Ishikawa (cell line): ENCODE measurements at regions not wholly inside any gene's neighbourhood (a gene's known extent, or its start where the extent isn't known, plus 50 kb on each side); places are given as distances from the start of the nearest gene placed in this dataset.
A peak's percentile ranks its signal among the peaks of the same experiment; 100 is the strongest.

ENCODE experiments used
- CEBPB ChIP-seq: IDR thresholded peaks from 2 replicates; pipeline ENCODE4 v1.6.1; 2012
- CREB1 ChIP-seq: IDR thresholded peaks from 2 replicates; pipeline ENCODE4 v1.6.1; 2012; ENCODE audit warnings: low read depth
- EGR1 ChIP-seq: IDR thresholded peaks from 2 replicates; pipeline ENCODE4 v1.6.1; 2012
- EP300 ChIP-seq: IDR thresholded peaks from 2 replicates; pipeline ENCODE4 v1.6.1; 2012; ENCODE audit warnings: borderline replicate concordance
- FOXM1 ChIP-seq: IDR thresholded peaks from 2 replicates; pipeline ENCODE4 v1.6.1; 2012; ENCODE audit warnings: low read depth, borderline replicate concordance
- MAX ChIP-seq: IDR thresholded peaks from 2 replicates; pipeline ENCODE4 v1.6.1; 2012
- NFIC ChIP-seq: IDR thresholded peaks from 2 replicates; pipeline ENCODE4 v1.6.1; 2012
- RAD21 ChIP-seq: IDR thresholded peaks from 2 replicates; pipeline ENCODE4 v1.6.1; 2012; ENCODE audit warnings: low read depth
- REST ChIP-seq: IDR thresholded peaks from 2 replicates; pipeline ENCODE4 v1.6.1; 2012; ENCODE audit warnings: low read depth, mild to moderate bottlenecking
- TAF1 ChIP-seq: IDR thresholded peaks from 2 replicates; pipeline ENCODE4 v1.6.1; 2012; ENCODE audit warnings: low read depth, mild to moderate bottlenecking
- TCF12 ChIP-seq: IDR thresholded peaks from 2 replicates; pipeline ENCODE4 v1.6.1; 2012; ENCODE audit warnings: low read depth
- TEAD4 ChIP-seq: IDR thresholded peaks from 2 replicates; pipeline ENCODE4 v1.6.1; 2012
- USF1 ChIP-seq: IDR thresholded peaks from 2 replicates; pipeline ENCODE4 v1.6.1; 2012
- YY1 ChIP-seq: IDR thresholded peaks from 2 replicates; pipeline ENCODE4 v1.6.1; 2012; ENCODE audit warnings: low read depth
- ZBTB7A ChIP-seq: IDR thresholded peaks from 2 replicates; pipeline ENCODE4 v1.6.1; 2012; ENCODE audit warnings: low read depth

DNA sequence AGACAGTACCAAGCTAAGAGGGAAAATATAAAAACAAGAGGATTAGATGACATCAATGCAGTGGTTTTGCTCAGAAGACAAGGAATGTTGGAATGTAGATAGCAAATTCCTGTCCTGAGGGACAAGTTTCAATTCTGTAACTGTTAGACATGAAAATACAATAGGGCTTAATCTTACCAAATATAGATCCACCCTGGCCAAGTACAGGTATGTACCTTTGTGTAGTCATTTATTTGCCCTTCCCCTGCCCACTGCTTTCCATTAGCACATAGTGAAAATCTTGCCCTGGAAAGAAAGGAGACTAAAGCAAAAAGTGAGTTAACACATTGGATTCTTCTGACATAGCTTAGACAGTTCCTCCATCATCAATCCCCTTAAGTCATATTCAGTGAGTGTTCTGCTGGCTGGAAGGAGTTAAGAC is 389.0 kb upstream of the THBS1 start:
- TF ChIP-seq TEAD4 (peak; percentile 67), FOXM1 (no peak)

DNA sequence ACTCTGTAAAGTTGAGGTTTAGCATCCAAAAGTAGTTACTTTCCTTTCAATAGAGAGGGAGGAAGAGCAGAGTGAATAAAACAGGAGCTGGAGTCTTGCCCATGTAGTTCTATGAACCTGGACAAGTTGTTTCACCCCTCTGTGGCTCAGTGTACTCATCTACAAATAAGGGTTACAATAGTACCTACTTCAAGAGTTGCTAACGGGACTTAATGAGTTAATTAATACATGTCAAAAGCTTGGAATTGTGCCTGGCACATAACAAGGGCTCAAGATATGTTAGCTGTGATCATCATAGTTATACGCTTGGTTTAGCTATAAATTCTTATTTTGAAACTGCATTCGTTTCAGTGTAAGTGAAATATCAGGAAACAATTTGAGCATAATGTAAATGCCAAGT is 388.5 kb upstream of the THBS1 start:
- no peak for TF ChIP-seq TCF12
- no peak for TF ChIP-seq EP300
- no peak for TF ChIP-seq REST
- TF ChIP-seq TEAD4, result no peak
- TF ChIP-seq USF1, result no peak
- TF ChIP-seq FOXM1, result no peak
- no peak for TF ChIP-seq CREB1
- no peak for TF ChIP-seq YY1
- TF ChIP-seq ZBTB7A, result no peak
- no peak for TF ChIP-seq TAF1
- TF ChIP-seq MAX, result no peak
- TF ChIP-seq RAD21, result no peak
- TF ChIP-seq EGR1, result no peak
- no peak for TF ChIP-seq NFIC
- no peak for TF ChIP-seq CEBPB

DNA sequence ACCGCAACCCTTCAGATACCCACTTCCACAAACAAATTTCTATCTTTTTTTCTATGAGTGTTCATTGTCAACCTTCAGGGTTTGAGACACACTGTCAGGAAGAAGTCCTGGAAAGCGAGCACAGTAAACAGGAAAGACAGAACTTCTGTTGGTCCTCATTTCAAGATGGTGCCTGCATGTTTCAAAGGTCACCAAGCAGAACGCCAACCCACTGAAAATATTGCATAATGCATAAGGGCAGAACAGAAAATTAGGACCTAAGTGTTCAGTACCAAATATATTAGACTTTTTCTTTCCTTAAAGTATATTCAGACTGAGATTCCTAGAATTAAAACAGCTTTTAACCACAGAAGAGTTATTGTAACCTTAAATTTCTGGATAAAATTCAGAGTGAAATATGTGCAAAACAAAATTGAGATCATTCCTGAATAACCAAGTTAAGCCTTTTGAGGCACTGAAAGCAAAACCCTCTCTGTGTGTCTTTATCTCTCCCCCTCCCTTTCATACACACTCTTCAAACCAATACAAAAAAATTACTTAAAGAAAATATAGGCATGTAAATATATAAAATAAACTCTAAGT is 387.8 kb upstream of the THBS1 start:
- TF ChIP-seq RAD21 (no peak), TCF12 (no peak)

DNA sequence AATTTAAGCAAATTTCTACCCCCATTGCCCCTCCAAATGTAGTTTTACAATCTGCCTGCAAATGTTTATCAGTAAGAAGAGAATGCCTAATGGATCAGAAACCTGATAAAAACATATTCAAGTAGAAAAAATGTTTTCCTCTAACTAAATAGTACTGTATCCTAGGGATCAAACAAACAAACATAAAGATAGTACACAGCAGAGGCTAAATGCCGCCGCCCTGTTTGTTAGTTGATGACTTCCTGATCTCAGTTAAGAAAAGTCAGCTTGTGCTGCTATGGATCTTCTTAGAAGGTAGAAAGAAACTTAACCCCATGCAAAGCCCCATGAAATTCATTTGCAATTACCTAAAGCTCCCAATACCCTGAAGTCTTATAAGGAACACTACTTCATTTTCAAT is 387.3 kb upstream of the THBS1 start:
- TF ChIP-seq NFIC (no peak), EP300 (no peak), USF1 (no peak), CEBPB (no peak)

- TF ChIP-seq NFIC, result no peak
- no peak for TF ChIP-seq YY1
- no peak for TF ChIP-seq TAF1
Observed at GRCh38 chr15:39194106-39194830, 386.6 kb upstream of the THBS1 start.

GRCh38 chr15:39195961-39196486 is 384.9 kb upstream of the THBS1 start:
- TF ChIP-seq CREB1, result no peak
- no peak for TF ChIP-seq EGR1
- no peak for TF ChIP-seq FOXM1
- TF ChIP-seq USF1, result no peak
- no peak for TF ChIP-seq RAD21
- no peak for TF ChIP-seq EP300
- no peak for TF ChIP-seq MAX
- no peak for TF ChIP-seq ZBTB7A
- no peak for TF ChIP-seq TEAD4
- no peak for TF ChIP-seq TCF12
- TF ChIP-seq REST, result no peak
